ENCODE measurements at regions not wholly inside any gene's neighbourhood (a gene's known extent, or its start where the extent isn't known, plus 50 kb on each side); places are given as distances from the start of the nearest gene placed in this dataset.

DNA sequence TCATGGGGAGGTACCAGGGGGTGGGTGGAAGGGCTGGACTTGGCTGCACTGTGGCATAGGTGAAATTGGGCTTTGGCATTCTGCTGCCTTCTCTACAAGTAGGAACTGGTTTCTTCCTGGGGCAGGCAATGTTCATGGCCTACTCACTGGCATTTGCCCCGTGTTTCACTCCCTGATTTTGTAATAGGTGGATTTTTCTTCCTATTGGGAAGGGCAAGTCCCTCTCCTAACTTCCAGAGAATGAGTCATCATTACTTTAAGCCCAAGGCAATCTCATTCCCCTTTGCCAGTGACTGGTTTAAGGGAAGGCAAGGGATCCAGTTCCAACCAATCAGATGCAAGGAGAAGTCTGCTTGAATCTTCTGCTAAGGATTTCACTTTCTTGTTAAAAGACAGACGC lies 67.9 kb upstream of the ANKRD55 start:
- H3K27ac ChIP-seq (ENCODE audit: low read depth, low read length, poor library complexity, severe bottlenecking), result no peak overlapping the region
- intact Hi-C loops (cut with micrococcal nuclease; ENCODE audit: unreplicated experiment), result no loop called here
- no peaks in the 10 kb centered on the region for H3K27me3 ChIP-seq (replicated peaks; ENCODE audit: insufficient read depth, low read depth, low read length, poor library complexity)
- no peaks in the 10 kb centered on the region for H3K4me1 ChIP-seq (ENCODE audit: insufficient read depth, low read length, poor library complexity, severe bottlenecking)
- no TSS peak for BruUV-seq (replicated peaks)
- no peaks in the 10 kb centered on the region for H3K36me3 ChIP-seq (ENCODE audit: insufficient read depth, low read length, poor library complexity, severe bottlenecking)
- TF ChIP-seq, protein P1, sequence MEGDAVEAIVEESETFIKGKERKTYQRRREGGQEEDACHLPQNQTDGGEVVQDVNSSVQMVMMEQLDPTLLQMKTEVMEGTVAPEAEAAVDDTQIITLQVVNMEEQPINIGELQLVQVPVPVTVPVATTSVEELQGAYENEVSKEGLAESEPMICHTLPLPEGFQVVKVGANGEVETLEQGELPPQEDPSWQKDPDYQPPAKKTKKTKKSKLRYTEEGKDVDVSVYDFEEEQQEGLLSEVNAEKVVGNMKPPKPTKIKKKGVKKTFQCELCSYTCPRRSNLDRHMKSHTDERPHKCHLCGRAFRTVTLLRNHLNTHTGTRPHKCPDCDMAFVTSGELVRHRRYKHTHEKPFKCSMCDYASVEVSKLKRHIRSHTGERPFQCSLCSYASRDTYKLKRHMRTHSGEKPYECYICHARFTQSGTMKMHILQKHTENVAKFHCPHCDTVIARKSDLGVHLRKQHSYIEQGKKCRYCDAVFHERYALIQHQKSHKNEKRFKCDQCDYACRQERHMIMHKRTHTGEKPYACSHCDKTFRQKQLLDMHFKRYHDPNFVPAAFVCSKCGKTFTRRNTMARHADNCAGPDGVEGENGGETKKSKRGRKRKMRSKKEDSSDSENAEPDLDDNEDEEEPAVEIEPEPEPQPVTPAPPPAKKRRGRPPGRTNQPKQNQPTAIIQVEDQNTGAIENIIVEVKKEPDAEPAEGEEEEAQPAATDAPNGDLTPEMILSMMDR (conservative IDR thresholded peaks at IDR 0.05; ENCODE audit: low read depth, low read length), result no peak
- TF ChIP-seq EZH2 (IDR thresholded peaks at IDR 0.05; ENCODE audit: borderline replicate concordance, low read depth, low read length, poor library complexity, severe bottlenecking), result no peak
- no peak for DNase-seq (ENCODE audit: low spot score)
- no peaks in the 10 kb centered on the region for H3K9me3 ChIP-seq (ENCODE audit: low read depth, low read length, poor library complexity, severe bottlenecking)
- POLR2A ChIA-PET (ENCODE audit: low non-redundant PET), result no interaction called here
- H3K4me3 ChIP-seq (ENCODE audit: low read depth, low read length, poor library complexity, severe bottlenecking), result no peak overlapping the region
- CTCF ChIA-PET, result no interaction called here

GRCh38 chr5:56299212-56299611 lies 66.1 kb upstream of the ANKRD55 start:
- Histone ChIP-seq H3K36me3 (ENCODE audit: insufficient read depth, low read length, poor library complexity, severe bottlenecking) (no peaks in the 10 kb centered on the region), H3K4me3 (ENCODE audit: low read depth, low read length, poor library complexity, severe bottlenecking) (no peak overlapping the region), H3K27ac (ENCODE audit: low read depth, low read length, poor library complexity, severe bottlenecking) (no peak overlapping the region), H3K4me1 (ENCODE audit: insufficient read depth, low read length, poor library complexity, severe bottlenecking) (no peaks in the 10 kb centered on the region), H3K9me3 (ENCODE audit: low read depth, low read length, poor library complexity, severe bottlenecking) (no peaks in the 10 kb centered on the region), H3K27me3 (replicated peaks; ENCODE audit: insufficient read depth, low read depth, low read length, poor library complexity) (no peaks in the 10 kb centered on the region)
- TF ChIP-seq, protein P1 (conservative IDR thresholded peaks at IDR 0.05; ENCODE audit: low read depth, low read length), result no peak
- no peak for TF ChIP-seq EZH2 (IDR thresholded peaks at IDR 0.05; ENCODE audit: borderline replicate concordance, low read depth, low read length, poor library complexity, severe bottlenecking)
- no peak for DNase-seq (ENCODE audit: low spot score)
- no TSS peak for BruUV-seq (replicated peaks)
- intact Hi-C loops (cut with micrococcal nuclease; ENCODE audit: unreplicated experiment), result no loop called here
- ChIA-PET CTCF (interaction anchor here (0.5 kb wide), 1 partner anchor 839 kb away, joined by 8 read pairs; no protein-coding TSS in a partner anchor), POLR2A (ENCODE audit: low non-redundant PET) (no interaction called here)

GRCh38 chr5:56298336-56299090 lies 65.4 kb upstream of the ANKRD55 start:
- ChIA-PET POLR2A (ENCODE audit: low non-redundant PET) (no interaction called here), CTCF (interaction anchor here (0.5 kb wide), 1 partner anchor 840 kb away, joined by 8 read pairs; no protein-coding TSS in a partner anchor)
- no peaks in the 10 kb centered on the region for H3K4me1 ChIP-seq (ENCODE audit: insufficient read depth, low read length, poor library complexity, severe bottlenecking)
- TF ChIP-seq, protein P1 (conservative IDR thresholded peaks at IDR 0.05; ENCODE audit: low read depth, low read length), result no peak
- TF ChIP-seq EZH2 (IDR thresholded peaks at IDR 0.05; ENCODE audit: borderline replicate concordance, low read depth, low read length, poor library complexity, severe bottlenecking), result no peak
- BruUV-seq (replicated peaks), result no TSS peak
- H3K36me3 ChIP-seq (ENCODE audit: insufficient read depth, low read length, poor library complexity, severe bottlenecking), result no peaks in the 10 kb centered on the region
- no peaks in the 10 kb centered on the region for H3K27me3 ChIP-seq (replicated peaks; ENCODE audit: insufficient read depth, low read depth, low read length, poor library complexity)
- no peaks in the 10 kb centered on the region for H3K9me3 ChIP-seq (ENCODE audit: low read depth, low read length, poor library complexity, severe bottlenecking)
- no peak overlapping the region for H3K27ac ChIP-seq (ENCODE audit: low read depth, low read length, poor library complexity, severe bottlenecking)
- intact Hi-C loops (cut with micrococcal nuclease; ENCODE audit: unreplicated experiment), result no loop called here
- DNase-seq (ENCODE audit: low spot score), result no peak
- no peak overlapping the region for H3K4me3 ChIP-seq (ENCODE audit: low read depth, low read length, poor library complexity, severe bottlenecking)
